H1 (cell line): ENCODE measurements at regions not wholly inside any gene's neighbourhood (a gene's known extent, or its start where the extent isn't known, plus 50 kb on each side); places are given as distances from the start of the nearest gene placed in this dataset.

Experiments
- CTCF ChIA-PET: fragments of 300-600 bp; sonication (Branson Sonifier 250); formaldehyde crosslinking; loops from one replicate; lab custom pipeline; 2021; ENCODE audit not compliant: partially characterized antibody; lab: Charles Lee
- POLR2A ChIA-PET: fragments of 300-600 bp; sonication (Branson Sonifier 250); formaldehyde crosslinking; loops from one replicate; lab custom pipeline; 2021; ENCODE audit warnings: inconsistent platforms; ENCODE audit not compliant: partially characterized antibody; lab: Charles Lee
- DNase-seq, 2 experiments: peaks; one replicate each; pipeline versions ENCODE4 v3.0.0 to v3.0.0-alpha.2; 2010 to 2022; ENCODE audit warnings: low spot score in 2 of 2, low read depth in 1 of 2, mixed read lengths in 1 of 2
- FAIRE-seq: peaks from 2 replicates; lab custom pipeline; 2011; peaks lifted over from hg19 to GRCh38; lab: Jason Lieb, UNC
- H2AFZ ChIP-seq: 2 replicates; pipeline ENCODE4 v1.8.1; 2012; ENCODE audit warnings: low read length, inconsistent platforms
- H2AK5ac ChIP-seq: 2 replicates; pipeline ENCODE4 v1.6.1; 2013; ENCODE audit warnings: low read depth, low read length
- H2BK120ac ChIP-seq: replicated peaks from 2 replicates; pipeline ENCODE3; 2013; ENCODE audit warnings: low read depth, low read length, inconsistent platforms
- H2BK12ac ChIP-seq: 2 replicates; pipeline ENCODE4 v1.6.1; 2013; ENCODE audit warnings: low read depth, low read length
- H2BK15ac ChIP-seq: 2 replicates; pipeline ENCODE4 v1.6.1; 2013; ENCODE audit warnings: low read length
- H2BK20ac ChIP-seq: 2 replicates; pipeline ENCODE4 v1.6.1; 2013; ENCODE audit warnings: low read length
- H2BK5ac ChIP-seq: 2 replicates; pipeline ENCODE4 v1.6.1; 2013; ENCODE audit warnings: low read depth, low read length
- H3K14ac ChIP-seq: 2 replicates; pipeline ENCODE4 v1.6.1; 2013; ENCODE audit warnings: inconsistent platforms; ENCODE audit not compliant: insufficient read length
- H3K18ac ChIP-seq: 2 replicates; pipeline ENCODE4 v1.6.1; 2013; ENCODE audit warnings: low read length; ENCODE audit errors: extremely low read depth
- H3K23ac ChIP-seq: 2 replicates; pipeline ENCODE4 v1.6.1; 2013; ENCODE audit warnings: inconsistent platforms; ENCODE audit not compliant: insufficient read length
- H3K23me2 ChIP-seq: 2 replicates; pipeline ENCODE4 v1.6.1; 2013; ENCODE audit warnings: low read depth, low read length
- H3K27ac ChIP-seq: 2 replicates; pipeline ENCODE4 v1.6.1; 2011; ENCODE audit warnings: low read depth, low read length, inconsistent platforms
- H3K27me3 ChIP-seq, 4 experiments: replicated peaks in 1 of 4; 1 replicate in 1 of 4; 2 replicates in 3 of 4; pipeline versions ENCODE4 v1.6.1 to v1.8.1; 2011 to 2013; ENCODE audit warnings: low read length in 3 of 4, mild to moderate bottlenecking in 3 of 4, inconsistent platforms in 2 of 4, mixed read lengths in 2 of 4, moderate library complexity in 1 of 4; ENCODE audit not compliant: control insufficient read depth in 3 of 4, insufficient read depth in 3 of 4; ENCODE audit errors: extremely low read depth in 1 of 4
- H3K36me3 ChIP-seq, 4 experiments: 2 replicates each; pipeline versions ENCODE4 v1.6.1 to v1.8.1; 2011 to 2013; ENCODE audit warnings: mild to moderate bottlenecking in 4 of 4, low read length in 3 of 4, moderate library complexity in 2 of 4, control low read depth in 1 of 4, inconsistent platforms in 1 of 4; ENCODE audit not compliant: insufficient read depth in 4 of 4, control insufficient read depth in 2 of 4
- H3K4ac ChIP-seq: replicated peaks from 2 replicates; pipeline ENCODE3; 2013; ENCODE audit warnings: low read length, low read depth, mixed read lengths, inconsistent platforms; ENCODE audit not compliant: insufficient read length
- H3K4me1 ChIP-seq, 4 experiments: replicated peaks in 1 of 4; 1 replicate in 1 of 4; 2 replicates in 3 of 4; pipeline versions ENCODE4 v1.6.1 to v1.8.1; 2011 to 2013; ENCODE audit warnings: low read length in 3 of 4, inconsistent platforms in 2 of 4, mixed read lengths in 1 of 4; ENCODE audit not compliant: insufficient read depth in 4 of 4, control insufficient read depth in 3 of 4
- H3K4me2 ChIP-seq, 2 experiments: 2 replicates each; pipeline versions ENCODE4 v1.6.1 to v1.8.1; 2011 to 2013; ENCODE audit warnings: low read depth in 2 of 2, low read length in 2 of 2, control low read depth in 1 of 2, inconsistent platforms in 1 of 2, mild to moderate bottlenecking in 1 of 2; ENCODE audit not compliant: insufficient read depth in 1 of 2
- H3K4me3 ChIP-seq, 4 experiments: fragments of 200-600, 300-600 bp in 1 of 4; sonication (generic), shearing (Covaris generic), sonication (Bioruptor Twin) in 1 of 4; 2 replicates each; pipeline versions ENCODE4 v1.5.1 to v1.8.1; 2011 to 2016; ENCODE audit warnings: low read length in 4 of 4, low read depth in 3 of 4, control low read depth in 2 of 4, inconsistent platforms in 2 of 4, mild to moderate bottlenecking in 2 of 4, mixed read lengths in 1 of 4, moderate library complexity in 1 of 4; ENCODE audit not compliant: insufficient read depth in 2 of 4; ENCODE audit errors: extremely low read depth in 1 of 4
- H3K56ac ChIP-seq: replicated peaks from 2 replicates; pipeline ENCODE3; 2013; ENCODE audit warnings: low read depth, mild to moderate bottlenecking, mixed read lengths, low read length, inconsistent platforms; ENCODE audit not compliant: insufficient read length
- H3K79me1 ChIP-seq: 2 replicates; pipeline ENCODE4 v1.6.1; 2013; ENCODE audit warnings: low read depth, low read length, control low read depth
- H3K79me2 ChIP-seq, 2 experiments: 2 replicates each; pipeline versions ENCODE4 v1.6.1 to v1.8.1; 2012 to 2013; ENCODE audit warnings: low read length in 2 of 2, mild to moderate bottlenecking in 2 of 2, inconsistent platforms in 1 of 2; ENCODE audit not compliant: insufficient read depth in 2 of 2, control insufficient read depth in 1 of 2
- H3K9ac ChIP-seq, 4 experiments: replicated peaks in 1 of 4; 1 replicate in 1 of 4; 2 replicates in 3 of 4; pipeline versions ENCODE4 v1.6.1 to v1.8.1; 2011 to 2013; ENCODE audit warnings: low read depth in 3 of 4, low read length in 3 of 4, control low read depth in 2 of 4, mild to moderate bottlenecking in 2 of 4, moderate library complexity in 2 of 4, inconsistent platforms in 1 of 4; ENCODE audit errors: extremely low read depth in 1 of 4
- H3K9me3 ChIP-seq, 2 experiments: 2 replicates each; pipeline versions ENCODE4 v1.6.1 to v1.8.1; 2012 to 2013; ENCODE audit warnings: mild to moderate bottlenecking in 2 of 2, moderate library complexity in 2 of 2, control low read depth in 1 of 2, inconsistent platforms in 1 of 2, low read depth in 1 of 2, low read length in 1 of 2, mixed read lengths in 1 of 2; ENCODE audit not compliant: insufficient read depth in 2 of 2
- H4K20me1 ChIP-seq, 2 experiments: replicated peaks in 1 of 2; 2 replicates each; pipeline versions ENCODE3 to v1.8.1; 2011 to 2013; ENCODE audit warnings: inconsistent platforms in 2 of 2, low read length in 2 of 2, mild to moderate bottlenecking in 1 of 2; ENCODE audit not compliant: insufficient read depth in 2 of 2, control insufficient read depth in 1 of 2
- H4K5ac ChIP-seq: 2 replicates; pipeline ENCODE4 v1.6.1; 2013; ENCODE audit warnings: low read length, low read depth, mixed read lengths, inconsistent platforms; ENCODE audit not compliant: insufficient read length
- H4K8ac ChIP-seq: 2 replicates; pipeline ENCODE4 v1.8.0; 2013; ENCODE audit warnings: mild to moderate bottlenecking, moderate library complexity, low read length, inconsistent platforms; ENCODE audit not compliant: insufficient read depth; ENCODE audit errors: extremely low read depth
- H4K91ac ChIP-seq: replicated peaks from 2 replicates; pipeline ENCODE3; 2013; ENCODE audit warnings: low read length, mixed read lengths, inconsistent platforms; ENCODE audit not compliant: insufficient read length
- ASH2L ChIP-seq: fragments of 200-600, 300-600 bp; sonication (generic); IDR thresholded peaks from one replicate; pipeline ENCODE4 v1.7.1; 2017; ENCODE audit warnings: low read length
- CBX5 ChIP-seq: fragments of 300-800, 300-1000 bp; sonication (generic); IDR thresholded peaks from 2 replicates; pipeline ENCODE4 v1.7.1; 2016; ENCODE audit warnings: antibody characterized with exemption, low read length, low read depth
- KDM1A ChIP-seq: fragments of 200-600, 300-600 bp; sonication (generic); IDR thresholded peaks from 2 replicates; pipeline ENCODE4 v1.7.1; 2016; ENCODE audit warnings: mild to moderate bottlenecking, low read length, borderline replicate concordance
- KDM4A ChIP-seq: IDR thresholded peaks from one replicate; pipeline ENCODE4 v1.7.1; 2012; ENCODE audit warnings: low read depth, mild to moderate bottlenecking, moderate library complexity, low read length, inconsistent platforms; ENCODE audit not compliant: severe bottlenecking
- KDM5A ChIP-seq: fragments of 200-600 bp; IDR thresholded peaks from 2 replicates; pipeline ENCODE4 v1.7.1; 2012; ENCODE audit warnings: mild to moderate bottlenecking, low read length, inconsistent platforms, mixed read lengths
- MAX ChIP-seq: IDR thresholded peaks from 2 replicates; pipeline ENCODE4 v1.6.1; 2012; ENCODE audit warnings: inconsistent platforms
- RXRA ChIP-seq: IDR thresholded peaks from 2 replicates; pipeline ENCODE4 v1.6.1; 2011; ENCODE audit warnings: low read depth, mild to moderate bottlenecking, low read length, moderate library complexity; ENCODE audit not compliant: insufficient read depth
- SIX5 ChIP-seq: IDR thresholded peaks from 2 replicates; pipeline ENCODE4 v1.6.1; 2011; ENCODE audit warnings: mild to moderate bottlenecking, low read depth, low read length
- SP2 ChIP-seq: IDR thresholded peaks from 2 replicates; pipeline ENCODE4 v1.6.1; 2012; ENCODE audit warnings: mild to moderate bottlenecking, low read length, inconsistent platforms
- TAF7 ChIP-seq: optimal IDR thresholded peaks from 2 replicates; pipeline ENCODE3; 2011; ENCODE audit warnings: low read depth, mild to moderate bottlenecking, inconsistent platforms, low read length, moderate library complexity, borderline replicate concordance
- WGBS, 2 experiments: shearing (Covaris generic) in 1 of 2; methylation state at CpG; one replicate each; pipeline versions ENCODE4 v1.1.6 to v1.1.7; 2013 to 2015; ENCODE audit warnings: low lambda C conversion rate in 2 of 2, mixed read lengths in 2 of 2, inconsistent platforms in 1 of 2, low coverage in 1 of 2, missing lambda C conversion rate in 1 of 2; ENCODE audit not compliant: insufficient replicate concordance in 2 of 2, insufficient coverage in 1 of 2, insufficient read length in 1 of 2; ENCODE audit errors: extremely low coverage in 1 of 2, missing lambda C conversion rate in 1 of 2; 5-methylcytosine and 5-hydroxymethylcytosine counted together

- no peak overlapping the region for H3K4ac ChIP-seq
- H3K56ac ChIP-seq: no peak overlapping the region
- 74% methylated on average over 4 of the region's 4 CpGs; no CpG with 5 or more reads in 1 of the 2 experiments for WGBS, 2 experiments
- DNase-seq (no peak), FAIRE-seq (no peak)
- ChIA-PET CTCF (interaction anchor here (0.6 to 1.4 kb wide), 3 partner anchors 10 to 224 kb away, joined by 3 read pairs; no protein-coding TSS in a partner anchor), POLR2A (interaction anchor here (1.0 kb wide), 1 partner anchor 8 kb away, joined by 4 read pairs; no protein-coding TSS in a partner anchor)
- H3K36me3 ChIP-seq: no peaks in the 10 kb centered on the region
- H3K4me1 ChIP-seq: 0 out of 7 replicates have a peak, but pooled peaks cover 0 to 2% (median 0%) of the 10 kb centered on the region in 4 experiments
- H3K79me2 ChIP-seq: no peaks in the 10 kb centered on the region
- no peak overlapping the region for H2BK120ac ChIP-seq
- H2AK5ac ChIP-seq: no peak overlapping the region
- no peaks in the 10 kb centered on the region for H3K27me3 ChIP-seq
- H3K9ac ChIP-seq: no peak overlapping the region
- H2BK20ac ChIP-seq: no peak overlapping the region
- no peak overlapping the region for H3K18ac ChIP-seq
- H2AFZ ChIP-seq: no peak overlapping the region
- H3K23ac ChIP-seq: no peak overlapping the region
- H2BK15ac ChIP-seq: no peak overlapping the region
- TF ChIP-seq CBX5 (no peak), RXRA (no peak), SIX5 (no peak), KDM4A (no peak), ASH2L (no peak), MAX (no peak), KDM1A (no peak), KDM5A (no peak), TAF7 (no peak), SP2 (no peak)
- H2BK5ac ChIP-seq: no peak overlapping the region
- H4K8ac ChIP-seq: no peak overlapping the region
- H3K79me1 ChIP-seq: no peaks in the 10 kb centered on the region
- no peaks in the 10 kb centered on the region for H3K23me2 ChIP-seq
- H4K20me1 ChIP-seq: no peaks in the 10 kb centered on the region
- no peak overlapping the region for H3K14ac ChIP-seq
- no peak overlapping the region for H3K4me3 ChIP-seq
- H3K9me3 ChIP-seq: no peaks in the 10 kb centered on the region
- H3K4me2 ChIP-seq: no peak overlapping the region
- H3K27ac ChIP-seq: no peak overlapping the region
- H4K5ac ChIP-seq: no peak overlapping the region
- H4K91ac ChIP-seq: no peak overlapping the region
- H2BK12ac ChIP-seq: no peak overlapping the region; the same call in 1 of the 2 replicates
Observed at GRCh38 chr2:216925006-216925405, 65.1 kb upstream of the TNP1 start.
